Mesothelial cell of epicardium (in vitro differentiated cells): ENCODE measurements at regions not wholly inside any gene's neighbourhood (a gene's known extent, or its start where the extent isn't known, plus 50 kb on each side); places are given as distances from the start of the nearest gene placed in this dataset.

ENCODE experiments used
- DNase-seq, 2 experiments: peaks; one replicate each; pipeline ENCODE4 v3.0.0; 2021; ENCODE audit warnings: low spot score in 2 of 2; ENCODE audit not compliant: unreplicated experiment in 2 of 2
- H3K27ac Mint-ChIP-seq: 2 replicates; pipeline ENCODE4 v1.8.0; 2021; ENCODE audit warnings: mixed read lengths
- H3K27me3 Mint-ChIP-seq: 2 replicates; pipeline ENCODE4 v1.8.0; 2021; ENCODE audit warnings: low read depth, mixed read lengths
- H3K36me3 Mint-ChIP-seq: 2 replicates; pipeline ENCODE4 v1.8.0; 2021; ENCODE audit warnings: mixed read lengths
- H3K4me1 Mint-ChIP-seq: 2 replicates; pipeline ENCODE4 v1.8.0; 2021; ENCODE audit warnings: mixed read lengths
- H3K4me3 Mint-ChIP-seq: 2 replicates; pipeline ENCODE4 v1.8.0; 2021; ENCODE audit warnings: mild to moderate bottlenecking, moderate library complexity, mixed read lengths
- H3K9me3 Mint-ChIP-seq: 2 replicates; pipeline ENCODE4 v1.8.0; 2021; ENCODE audit warnings: mixed read lengths
- TF ChIP-seq, protein P1 (sequence below): fragments of 200-600 bp; sonication (generic); IDR thresholded peaks from one replicate; pipeline ENCODE4 v1.5.0; 2021; ENCODE audit warnings: antibody characterized with exemption; ENCODE audit not compliant: unreplicated experiment

- H3K4me3 Mint-ChIP-seq = no peak overlapping the region
- H3K36me3 Mint-ChIP-seq = peaks cover 9% of the 10 kb centered on the region
- H3K9me3 Mint-ChIP-seq = peaks cover 9% of the 10 kb centered on the region
- TF ChIP-seq, protein P1, sequence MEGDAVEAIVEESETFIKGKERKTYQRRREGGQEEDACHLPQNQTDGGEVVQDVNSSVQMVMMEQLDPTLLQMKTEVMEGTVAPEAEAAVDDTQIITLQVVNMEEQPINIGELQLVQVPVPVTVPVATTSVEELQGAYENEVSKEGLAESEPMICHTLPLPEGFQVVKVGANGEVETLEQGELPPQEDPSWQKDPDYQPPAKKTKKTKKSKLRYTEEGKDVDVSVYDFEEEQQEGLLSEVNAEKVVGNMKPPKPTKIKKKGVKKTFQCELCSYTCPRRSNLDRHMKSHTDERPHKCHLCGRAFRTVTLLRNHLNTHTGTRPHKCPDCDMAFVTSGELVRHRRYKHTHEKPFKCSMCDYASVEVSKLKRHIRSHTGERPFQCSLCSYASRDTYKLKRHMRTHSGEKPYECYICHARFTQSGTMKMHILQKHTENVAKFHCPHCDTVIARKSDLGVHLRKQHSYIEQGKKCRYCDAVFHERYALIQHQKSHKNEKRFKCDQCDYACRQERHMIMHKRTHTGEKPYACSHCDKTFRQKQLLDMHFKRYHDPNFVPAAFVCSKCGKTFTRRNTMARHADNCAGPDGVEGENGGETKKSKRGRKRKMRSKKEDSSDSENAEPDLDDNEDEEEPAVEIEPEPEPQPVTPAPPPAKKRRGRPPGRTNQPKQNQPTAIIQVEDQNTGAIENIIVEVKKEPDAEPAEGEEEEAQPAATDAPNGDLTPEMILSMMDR = no peak
- no peak overlapping the region for H3K27ac Mint-ChIP-seq
- DNase-seq = no peak
- peaks cover 3% of the 10 kb centered on the region for H3K4me1 Mint-ChIP-seq
- no peaks in the 10 kb centered on the region for H3K27me3 Mint-ChIP-seq
These were observed 307.9 kb upstream of the IGFBP7 start for GRCh38 chr4:57418133-57418532.

DNA sequence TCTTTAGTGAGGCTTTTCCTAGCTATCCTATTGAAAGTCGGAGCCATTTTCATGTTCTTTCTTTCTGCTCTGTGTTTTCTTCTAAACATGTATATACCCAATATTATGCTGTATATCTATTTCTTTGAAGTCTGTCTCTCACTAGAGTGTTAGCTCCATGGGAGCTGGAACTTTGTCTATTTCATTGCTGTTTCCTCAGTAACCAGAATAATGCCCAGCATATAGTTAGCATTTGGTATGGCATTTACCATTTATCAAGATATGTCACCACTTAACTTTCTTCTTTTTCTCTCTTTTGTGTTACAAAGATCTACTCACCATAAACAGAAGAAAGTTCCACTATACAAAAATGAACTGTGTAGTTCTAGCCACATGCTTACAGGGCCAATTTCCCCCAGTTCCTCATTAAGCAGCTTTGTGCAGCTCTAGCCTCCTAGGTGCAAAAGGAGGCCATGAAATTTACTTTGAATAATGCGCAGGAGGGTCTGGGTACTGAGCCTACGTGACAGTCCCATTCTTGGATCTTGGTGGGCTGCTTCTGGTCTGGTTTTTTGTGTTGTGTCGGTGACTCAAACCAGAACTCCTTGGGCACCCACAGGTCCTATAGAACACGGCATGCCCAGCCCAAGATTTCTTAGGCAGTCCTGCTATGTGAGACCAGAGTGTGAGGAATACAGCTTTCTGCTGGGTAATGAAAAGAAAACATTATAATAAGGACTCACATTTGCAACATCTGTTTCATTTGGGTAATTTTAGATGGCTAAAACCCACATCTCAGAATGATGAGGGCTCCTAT lies 302.3 kb upstream of the IGFBP7 start:
- Mint-ChIP-seq H3K27me3 (no peaks in the 10 kb centered on the region), H3K36me3 (no peaks in the 10 kb centered on the region), H3K27ac (no peak overlapping the region), H3K9me3 (no peaks in the 10 kb centered on the region), H3K4me3 (no peak overlapping the region), H3K4me1 (no peaks in the 10 kb centered on the region)
- DNase-seq = no peak
- TF ChIP-seq, protein P1 = no peak

DNA sequence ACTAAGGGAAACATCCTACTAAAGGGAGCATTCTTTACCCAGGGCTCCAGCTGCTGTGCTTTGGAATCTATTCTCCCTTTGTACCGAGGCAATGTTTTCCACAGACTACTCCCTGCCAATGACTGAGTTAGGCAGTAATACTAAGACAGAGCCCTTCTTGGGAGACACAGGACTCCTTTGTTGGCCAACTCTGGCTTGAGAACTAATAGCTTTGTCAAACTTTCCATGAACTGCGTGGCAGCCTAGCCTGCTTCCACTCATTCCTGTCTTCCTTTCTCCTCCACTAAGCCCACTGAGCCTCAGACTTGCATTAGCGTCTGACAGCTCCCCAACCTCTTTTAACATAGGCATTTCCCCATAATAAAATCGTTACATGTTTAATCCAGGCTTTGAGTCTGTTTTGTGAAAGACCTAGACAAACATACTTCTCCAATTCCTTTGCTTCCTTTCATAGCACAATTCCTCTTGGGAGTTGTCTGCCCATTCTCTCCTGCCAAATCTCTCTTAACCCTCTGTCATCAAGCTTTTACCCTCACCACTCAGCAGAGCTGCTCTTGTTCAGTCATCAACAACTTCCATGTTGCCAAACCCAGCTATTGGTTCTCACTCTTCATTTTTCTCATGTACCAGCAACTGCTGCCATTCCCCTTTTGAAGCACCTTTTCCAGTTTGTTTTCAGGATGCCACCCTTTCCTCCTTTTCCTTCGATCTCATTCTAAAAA lies 300.3 kb upstream of the IGFBP7 start:
- TF ChIP-seq, protein P1 = no peak
- H3K27ac Mint-ChIP-seq = no peak overlapping the region
- H3K27me3 Mint-ChIP-seq = no peaks in the 10 kb centered on the region
- H3K4me1 Mint-ChIP-seq = peaks cover 5% of the 10 kb centered on the region
- no peak for DNase-seq
- no peaks in the 10 kb centered on the region for H3K36me3 Mint-ChIP-seq
- H3K4me3 Mint-ChIP-seq = no peak overlapping the region
- H3K9me3 Mint-ChIP-seq = no peaks in the 10 kb centered on the region

- TF ChIP-seq, protein P1 = no peak
- no peaks in the 10 kb centered on the region for H3K27me3 Mint-ChIP-seq
- H3K4me1 Mint-ChIP-seq = peaks cover 32% of the 10 kb centered on the region
- no peak overlapping the region for H3K27ac Mint-ChIP-seq
- peaks cover 2% of the 10 kb centered on the region for H3K36me3 Mint-ChIP-seq
- no peak overlapping the region for H3K4me3 Mint-ChIP-seq
- no peak for DNase-seq
- peaks cover 4% of the 10 kb centered on the region for H3K9me3 Mint-ChIP-seq
These were observed 295.2 kb upstream of the IGFBP7 start for GRCh38 chr4:57405359-57405758.

GRCh38 chr4:57404483-57404882 lies 294.3 kb upstream of the IGFBP7 start:
- TF ChIP-seq, protein P1 = no peak
- Mint-ChIP-seq H3K4me3 (no peak overlapping the region), H3K9me3 (peaks cover 4% of the 10 kb centered on the region), H3K27ac (no peak overlapping the region), H3K27me3 (no peaks in the 10 kb centered on the region), H3K36me3 (peaks cover 2% of the 10 kb centered on the region), H3K4me1 (peaks cover 32% of the 10 kb centered on the region)
- DNase-seq = no peak
